ENCODE measurements at regions not wholly inside any gene's neighbourhood (a gene's known extent, or its start where the extent isn't known, plus 50 kb on each side); places are given as distances from the start of the nearest gene placed in this dataset.

GRCh38 chr11:119805663-119806062 is 76.7 kb upstream of the NECTIN1 start:
- Histone ChIP-seq H3K4me3 (no peak overlapping the region), H3K36me3 (ENCODE audit: insufficient read depth) (no peaks in the 10 kb centered on the region), H3K4me2 (no peak overlapping the region), H3K79me2 (replicated peaks; ENCODE audit: insufficient read depth) (no peaks in the 10 kb centered on the region), H3F3A (replicated peaks; ENCODE audit: low read depth) (no peaks in the 10 kb centered on the region), H3K27me3 (ENCODE audit: insufficient read depth) (no peaks in the 10 kb centered on the region), H3K4me1 (ENCODE audit: insufficient read depth) (no peaks in the 10 kb centered on the region), H2AFZ (no peak overlapping the region), H3K9me2 (ENCODE audit: insufficient read depth) (no peaks in the 10 kb centered on the region; the same call in 1 of the 2 replicates), H4K20me1 (replicated peaks; ENCODE audit: insufficient read depth) (no peaks in the 10 kb centered on the region), H3K27ac (ENCODE audit: low read depth) (no peak overlapping the region)
- H3K36me3 Mint-ChIP-seq (ENCODE audit: low read depth) = no peaks in the 10 kb centered on the region
- H3K27ac Mint-ChIP-seq = no peak overlapping the region
- no peaks in the 10 kb centered on the region; the same call in 1 of the 3 replicates for H3K4me1 Mint-ChIP-seq
- H3K27me3 Mint-ChIP-seq (ENCODE audit: insufficient read depth, low read depth, poor library complexity) = peaks cover 8% of the 10 kb centered on the region
- TF ChIP-seq NANOG (IDR thresholded peaks at IDR 0.05; ENCODE audit: borderline replicate concordance) = no peak
- no peak for TF ChIP-seq ZNF331 (CRISPR knock-in tag; IDR thresholded peaks at IDR 0.05; ENCODE audit: low read depth)
- H3K9me3 Mint-ChIP-seq = no peaks in the 10 kb centered on the region
- no peak overlapping the region for H3K4me3 Mint-ChIP-seq
- ATAC-seq = no peak
- DNase-seq (ENCODE audit: low spot score) = no peak

GRCh38 chr11:119804698-119805097 is 75.7 kb upstream of the NECTIN1 start:
- no peaks in the 10 kb centered on the region for H3F3A ChIP-seq (replicated peaks; ENCODE audit: low read depth)
- no peaks in the 10 kb centered on the region for H4K20me1 ChIP-seq (replicated peaks; ENCODE audit: insufficient read depth)
- no peak overlapping the region for H3K4me2 ChIP-seq
- Mint-ChIP-seq H3K9me3 (no peaks in the 10 kb centered on the region), H3K27me3 (ENCODE audit: insufficient read depth, low read depth, poor library complexity) (peaks cover 8% of the 10 kb centered on the region), H3K4me1 (no peaks in the 10 kb centered on the region; the same call in 1 of the 3 replicates), H3K36me3 (ENCODE audit: low read depth) (no peaks in the 10 kb centered on the region), H3K27ac (no peak overlapping the region), H3K4me3 (no peak overlapping the region)
- H2AFZ ChIP-seq = no peak overlapping the region
- no peak overlapping the region for H3K4me3 ChIP-seq
- no peaks in the 10 kb centered on the region for H3K9me2 ChIP-seq (ENCODE audit: insufficient read depth)
- no peaks in the 10 kb centered on the region for H3K36me3 ChIP-seq (ENCODE audit: insufficient read depth)
- ATAC-seq = no peak
- H3K4me1 ChIP-seq (ENCODE audit: insufficient read depth) = no peaks in the 10 kb centered on the region
- no peaks in the 10 kb centered on the region for H3K27me3 ChIP-seq (ENCODE audit: insufficient read depth)
- no peak for DNase-seq (ENCODE audit: low spot score)
- H3K79me2 ChIP-seq (replicated peaks; ENCODE audit: insufficient read depth) = no peaks in the 10 kb centered on the region
- no peak overlapping the region for H3K27ac ChIP-seq (ENCODE audit: low read depth)
- TF ChIP-seq JUNB (IDR thresholded peaks at IDR 0.05; ENCODE audit: unreplicated experiment) (no peak), ZNF331 (CRISPR knock-in tag; IDR thresholded peaks at IDR 0.05; ENCODE audit: low read depth) (no peak), ZNF114 (CRISPR knock-in tag; IDR thresholded peaks at IDR 0.05) (no peak), ETS1 (IDR thresholded peaks at IDR 0.05) (no peak), POLR2AphosphoS5 (IDR thresholded peaks at IDR 0.05; ENCODE audit: low read depth) (no peak), NANOG (IDR thresholded peaks at IDR 0.05; ENCODE audit: borderline replicate concordance) (no peak), EZH2 (IDR thresholded peaks at IDR 0.05; ENCODE audit: low read depth, unreplicated experiment) (no peak), ZNF462 (CRISPR knock-in tag; IDR thresholded peaks at IDR 0.05) (no peak), CREB1 (CRISPR knock-in tag; IDR thresholded peaks at IDR 0.05; ENCODE audit: low read depth) (no peak), REST (IDR thresholded peaks at IDR 0.05; ENCODE audit: unreplicated experiment) (no peak), STAT1 (IDR thresholded peaks at IDR 0.05; ENCODE audit: unreplicated experiment) (no peak)
